Natural killer cell (primary cell): ENCODE measurements at regions not wholly inside any gene's neighbourhood (a gene's known extent, or its start where the extent isn't known, plus 50 kb on each side); places are given as distances from the start of the nearest gene placed in this dataset.
"Not testable (repeated sequence)": the region's sequence is repeated elsewhere in the genome, so short reads cannot be mapped to it uniquely, and the experiment has no call there.

Experiments used
- ATAC-seq, 3 donors: fragments of 150-1000 bp in 2 of 3; fragments of 200-7000 bp in 1 of 3; cut with Tn5 transposase; 1 replicate in 1 of 3; 2 replicates in 2 of 3; pipeline ENCODE4 v1.10.0; 2021; ENCODE audit warnings: mild to moderate bottlenecking in 2 of 3, moderate library complexity in 2 of 3
- DNase-seq, 2 donors: peaks; one replicate each; pipeline versions ENCODE4 v3.0.0 to v3.0.0-alpha.2; 2013 to 2021; ENCODE audit warnings: mixed read lengths in 1 of 2
- H3K27ac ChIP-seq: one replicate; pipeline ENCODE4 v1.5.1; 2013; ENCODE audit warnings: mild to moderate bottlenecking, low read length
- H3K27me3 ChIP-seq: one replicate; pipeline ENCODE4 v1.6.1; 2013; ENCODE audit warnings: low read length; ENCODE audit not compliant: control insufficient read depth, insufficient read depth
- H3K36me3 ChIP-seq: one replicate; pipeline ENCODE4 v1.6.1; 2013; ENCODE audit warnings: low read length; ENCODE audit not compliant: control insufficient read depth, insufficient read depth
- H3K4me1 ChIP-seq: one replicate; pipeline ENCODE4 v1.6.1; 2013; ENCODE audit warnings: low read length; ENCODE audit not compliant: control insufficient read depth, insufficient read depth
- H3K4me3 ChIP-seq: one replicate; pipeline ENCODE4 v1.5.1; 2013; ENCODE audit warnings: low read length
- H3K9me3 ChIP-seq: one replicate; pipeline ENCODE4 v1.6.1; 2013; ENCODE audit warnings: low read length; ENCODE audit not compliant: control insufficient read depth, insufficient read depth
- H3K27ac Mint-ChIP-seq, 2 donors: one replicate each; pipeline ENCODE4 v1.8.0; 2022; ENCODE audit warnings: mild to moderate bottlenecking in 2 of 2, mixed read lengths in 2 of 2, moderate library complexity in 1 of 2
- H3K27me3 Mint-ChIP-seq, 2 donors: one replicate each; pipeline ENCODE4 v1.8.0; 2022; ENCODE audit warnings: low read depth in 2 of 2, mixed read lengths in 2 of 2
- H3K36me3 Mint-ChIP-seq: one replicate; pipeline ENCODE4 v1.8.0; 2022; ENCODE audit warnings: mixed read lengths
- H3K4me1 Mint-ChIP-seq, 2 donors: one replicate each; pipeline ENCODE4 v1.8.0; 2022; ENCODE audit warnings: mixed read lengths in 2 of 2
- H3K4me3 Mint-ChIP-seq: one replicate; pipeline ENCODE4 v1.8.0; 2022; ENCODE audit warnings: mild to moderate bottlenecking, moderate library complexity, mixed read lengths
- H3K9me3 Mint-ChIP-seq, 2 donors: one replicate each; pipeline ENCODE4 v1.8.0; 2022; ENCODE audit warnings: mixed read lengths in 2 of 2
- WGBS: methylation state at CpG from one replicate; pipeline ENCODE4 v1.1.7; 2013; ENCODE audit warnings: missing lambda C conversion rate; ENCODE audit not compliant: insufficient coverage; 5-methylcytosine and 5-hydroxymethylcytosine counted together
- intact Hi-C: fragments of 100-400 bp; cut with micrococcal nuclease; formaldehyde crosslinking; loops from one replicate; pipeline ENCODE4 v1.14.2; 2022
- TF ChIP-seq, protein P1 (sequence below): fragments of 200-600 bp; IDR thresholded peaks from one replicate; pipeline ENCODE4 v1.8.0; 2022; ENCODE audit warnings: antibody characterized with exemption

- DNase-seq (no peak), ATAC-seq (no peak)
- WGBS = 90% methylated on average over 8 of the region's 8 CpGs
- no peak overlapping the region for H3K4me3 ChIP-seq
- Mint-ChIP-seq H3K27me3 (no peaks in the 10 kb centered on the region), H3K4me1 (no peaks in the 10 kb centered on the region), H3K9me3 (peaks cover 6 to 9% of the 10 kb centered on the region in 2 donors), H3K4me3 (no peak overlapping the region), H3K36me3 (peaks cover 9% of the 10 kb centered on the region), H3K27ac (no peak overlapping the region)
- H3K9me3 ChIP-seq = no peaks in the 10 kb centered on the region
- no peak overlapping the region for H3K27ac ChIP-seq
- H3K4me1 ChIP-seq = no peaks in the 10 kb centered on the region
- intact Hi-C loops = no loop called here
- H3K36me3 ChIP-seq = no peaks in the 10 kb centered on the region
- no peaks in the 10 kb centered on the region for H3K27me3 ChIP-seq
- TF ChIP-seq, protein P1, sequence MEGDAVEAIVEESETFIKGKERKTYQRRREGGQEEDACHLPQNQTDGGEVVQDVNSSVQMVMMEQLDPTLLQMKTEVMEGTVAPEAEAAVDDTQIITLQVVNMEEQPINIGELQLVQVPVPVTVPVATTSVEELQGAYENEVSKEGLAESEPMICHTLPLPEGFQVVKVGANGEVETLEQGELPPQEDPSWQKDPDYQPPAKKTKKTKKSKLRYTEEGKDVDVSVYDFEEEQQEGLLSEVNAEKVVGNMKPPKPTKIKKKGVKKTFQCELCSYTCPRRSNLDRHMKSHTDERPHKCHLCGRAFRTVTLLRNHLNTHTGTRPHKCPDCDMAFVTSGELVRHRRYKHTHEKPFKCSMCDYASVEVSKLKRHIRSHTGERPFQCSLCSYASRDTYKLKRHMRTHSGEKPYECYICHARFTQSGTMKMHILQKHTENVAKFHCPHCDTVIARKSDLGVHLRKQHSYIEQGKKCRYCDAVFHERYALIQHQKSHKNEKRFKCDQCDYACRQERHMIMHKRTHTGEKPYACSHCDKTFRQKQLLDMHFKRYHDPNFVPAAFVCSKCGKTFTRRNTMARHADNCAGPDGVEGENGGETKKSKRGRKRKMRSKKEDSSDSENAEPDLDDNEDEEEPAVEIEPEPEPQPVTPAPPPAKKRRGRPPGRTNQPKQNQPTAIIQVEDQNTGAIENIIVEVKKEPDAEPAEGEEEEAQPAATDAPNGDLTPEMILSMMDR = no peak
Observed at GRCh38 chr4:189597341-189597740, 343.3 kb upstream of the FRG1 start.

- Mint-ChIP-seq H3K4me3 (no peak overlapping the region), H3K27me3 (no peaks in the 10 kb centered on the region), H3K9me3 (peaks cover 6% of the 10 kb centered on the region in 2 donors), H3K27ac (no peak overlapping the region), H3K4me1 (no peaks in the 10 kb centered on the region), H3K36me3 (peaks cover 9% of the 10 kb centered on the region)
- no peak overlapping the region for H3K4me3 ChIP-seq
- DNase-seq (no peak), ATAC-seq (no peak)
- no peaks in the 10 kb centered on the region for H3K4me1 ChIP-seq
- TF ChIP-seq, protein P1 = no peak
- H3K27me3 ChIP-seq = no peaks in the 10 kb centered on the region
- WGBS = 78% methylated on average over 6 of the region's 6 CpGs
- intact Hi-C loops = no loop called here
- no peak overlapping the region for H3K27ac ChIP-seq
- no peaks in the 10 kb centered on the region for H3K9me3 ChIP-seq
- no peaks in the 10 kb centered on the region for H3K36me3 ChIP-seq
Observed at GRCh38 chr4:189600264-189600663, 340.4 kb upstream of the FRG1 start.

DNA sequence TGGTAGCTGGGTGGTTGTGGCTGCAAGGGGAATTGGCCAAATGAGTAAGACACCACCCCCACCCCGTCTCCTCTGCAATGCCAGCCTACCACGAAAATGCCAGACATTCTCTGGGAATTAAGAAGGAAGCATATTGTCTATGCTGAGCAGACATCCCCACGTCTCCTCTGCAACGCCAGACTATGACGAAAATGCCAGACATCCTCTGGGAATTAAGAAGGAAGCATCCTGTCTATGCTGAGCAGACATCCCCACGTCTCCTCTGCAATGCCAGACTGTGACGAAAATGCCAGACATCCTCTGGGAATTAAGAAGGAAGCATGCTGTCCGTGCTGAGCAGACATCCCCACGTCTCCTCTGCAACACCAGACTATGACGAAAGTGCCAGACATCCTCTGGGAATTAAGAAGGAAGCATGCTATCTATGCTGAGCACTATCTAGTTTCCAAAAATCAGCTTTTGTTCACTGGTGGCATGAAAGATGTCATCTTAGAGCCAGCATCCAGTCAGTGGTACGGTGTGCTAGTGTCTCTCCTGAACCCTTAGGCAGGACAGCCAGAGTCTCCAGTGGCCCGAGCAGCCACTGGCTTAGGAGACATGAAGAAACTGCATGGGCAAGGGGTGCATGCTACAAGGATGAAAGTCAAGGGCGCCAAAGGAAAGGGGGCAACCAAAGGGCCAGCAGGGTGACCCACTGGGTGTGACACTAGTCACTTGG lies 339.8 kb upstream of the FRG1 start:
- peaks cover 9% of the 10 kb centered on the region for H3K36me3 Mint-ChIP-seq
- H3K27ac Mint-ChIP-seq = no peak overlapping the region
- ATAC-seq = no peak
- Histone ChIP-seq H3K4me1 (no peaks in the 10 kb centered on the region), H3K27ac (no peak overlapping the region), H3K9me3 (no peaks in the 10 kb centered on the region), H3K4me3 (no peak overlapping the region), H3K27me3 (no peaks in the 10 kb centered on the region), H3K36me3 (no peaks in the 10 kb centered on the region)
- intact Hi-C loops = no loop called here
- no peaks in the 10 kb centered on the region for H3K4me1 Mint-ChIP-seq
- no peak overlapping the region for H3K4me3 Mint-ChIP-seq
- H3K9me3 Mint-ChIP-seq = peaks cover 6% of the 10 kb centered on the region in 2 donors
- no peaks in the 10 kb centered on the region for H3K27me3 Mint-ChIP-seq
- no peak for DNase-seq
- TF ChIP-seq, protein P1 = no peak
- WGBS = 79% methylated on average over 12 of the region's 13 CpGs

GRCh38 chr4:189602827-189603226 lies 337.8 kb upstream of the FRG1 start:
- 69% methylated on average over 3 of the region's 3 CpGs for WGBS
- H3K36me3 ChIP-seq, H3K36me3 Mint-ChIP-seq, H3K4me1 ChIP-seq, H3K27ac Mint-ChIP-seq, H3K4me3 Mint-ChIP-seq, DNase-seq, H3K4me3 ChIP-seq, H3K9me3 ChIP-seq, H3K9me3 Mint-ChIP-seq, H3K27me3 Mint-ChIP-seq, H3K4me1 Mint-ChIP-seq, ATAC-seq, H3K27me3 ChIP-seq, intact Hi-C loops, H3K27ac ChIP-seq: not testable (repeated sequence)

DNA sequence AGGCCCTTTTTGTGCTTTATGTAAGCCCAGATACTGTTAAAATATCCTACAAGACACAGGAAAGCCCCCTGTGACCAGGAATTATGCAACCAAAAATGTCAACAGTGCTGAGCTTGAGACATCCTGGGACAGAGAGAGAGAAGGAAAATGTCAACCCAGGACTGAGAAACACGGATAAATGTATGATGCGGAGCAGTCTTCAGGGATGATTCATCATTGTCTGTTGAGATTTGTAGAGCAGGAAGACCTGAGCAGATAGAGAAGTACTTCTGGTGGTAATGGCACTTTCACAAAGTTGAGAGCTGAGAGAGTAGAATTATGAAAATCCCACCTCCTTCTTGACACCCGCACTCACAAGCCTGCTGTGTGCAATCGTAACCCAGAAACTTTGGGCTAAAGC lies 330.1 kb upstream of the FRG1 start:
- DNase-seq, H3K9me3 Mint-ChIP-seq, H3K4me3 Mint-ChIP-seq, H3K27ac Mint-ChIP-seq, H3K36me3 ChIP-seq, H3K36me3 Mint-ChIP-seq, ATAC-seq, H3K27me3 Mint-ChIP-seq, intact Hi-C loops, H3K4me1 ChIP-seq, H3K4me1 Mint-ChIP-seq, H3K27me3 ChIP-seq, H3K27ac ChIP-seq, H3K9me3 ChIP-seq, H3K4me3 ChIP-seq: not testable (repeated sequence)
- WGBS = 88% methylated on average over 2 of the region's 4 CpGs
